ENCODE measurements at regions not wholly inside any gene's neighbourhood (a gene's known extent, or its start where the extent isn't known, plus 50 kb on each side); places are given as distances from the start of the nearest gene placed in this dataset.

DNA sequence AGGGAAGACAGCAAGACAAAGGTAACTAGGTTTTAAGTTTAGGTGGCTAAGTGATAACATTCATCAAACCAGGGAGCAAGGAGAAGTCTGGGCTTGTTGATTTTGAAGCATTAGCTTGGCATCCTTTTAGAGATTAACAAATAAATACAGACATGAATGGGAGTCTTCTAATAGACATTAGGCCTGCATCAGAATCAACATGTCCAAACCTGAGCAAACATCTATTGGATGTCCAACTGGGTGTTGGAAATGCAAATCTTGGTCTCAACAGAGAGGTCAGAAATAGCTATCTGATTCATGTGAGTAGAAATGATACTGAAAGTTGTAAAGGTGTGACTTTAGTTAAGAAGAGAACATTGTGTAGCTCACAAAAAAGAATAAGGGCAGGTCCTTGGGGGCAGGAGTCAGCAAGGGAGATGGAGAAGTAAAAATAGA lies 85.5 kb upstream of the RND3 start:
- peaks cover 4% of the 10 kb centered on the region for H3K27me3 Mint-ChIP-seq (ENCODE audit: insufficient read depth, low read depth)
- H4K20me1 ChIP-seq (ENCODE audit: low read depth), result no peaks in the 10 kb centered on the region
- no peaks in the 10 kb centered on the region for H3K27me3 ChIP-seq
- no peak overlapping the region for H3K4me3 ChIP-seq
- H3K4me2 ChIP-seq, result no peak overlapping the region
- no peak overlapping the region for H3K27ac ChIP-seq
- H3K36me3 ChIP-seq, result no peaks in the 10 kb centered on the region
- no peak overlapping the region for H3K27ac Mint-ChIP-seq
- no peak for TF ChIP-seq EZH2 (IDR thresholded peaks at IDR 0.05)
- TF ChIP-seq, protein P1, sequence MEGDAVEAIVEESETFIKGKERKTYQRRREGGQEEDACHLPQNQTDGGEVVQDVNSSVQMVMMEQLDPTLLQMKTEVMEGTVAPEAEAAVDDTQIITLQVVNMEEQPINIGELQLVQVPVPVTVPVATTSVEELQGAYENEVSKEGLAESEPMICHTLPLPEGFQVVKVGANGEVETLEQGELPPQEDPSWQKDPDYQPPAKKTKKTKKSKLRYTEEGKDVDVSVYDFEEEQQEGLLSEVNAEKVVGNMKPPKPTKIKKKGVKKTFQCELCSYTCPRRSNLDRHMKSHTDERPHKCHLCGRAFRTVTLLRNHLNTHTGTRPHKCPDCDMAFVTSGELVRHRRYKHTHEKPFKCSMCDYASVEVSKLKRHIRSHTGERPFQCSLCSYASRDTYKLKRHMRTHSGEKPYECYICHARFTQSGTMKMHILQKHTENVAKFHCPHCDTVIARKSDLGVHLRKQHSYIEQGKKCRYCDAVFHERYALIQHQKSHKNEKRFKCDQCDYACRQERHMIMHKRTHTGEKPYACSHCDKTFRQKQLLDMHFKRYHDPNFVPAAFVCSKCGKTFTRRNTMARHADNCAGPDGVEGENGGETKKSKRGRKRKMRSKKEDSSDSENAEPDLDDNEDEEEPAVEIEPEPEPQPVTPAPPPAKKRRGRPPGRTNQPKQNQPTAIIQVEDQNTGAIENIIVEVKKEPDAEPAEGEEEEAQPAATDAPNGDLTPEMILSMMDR (IDR thresholded peaks at IDR 0.05), result no peak
- TF ChIP-seq EZH2phosphoT487 (IDR thresholded peaks at IDR 0.05), result no peak
- no peaks in the 10 kb centered on the region for H3K4me1 ChIP-seq
- H3F3A ChIP-seq (ENCODE audit: low read depth), result no peaks in the 10 kb centered on the region
- H3K79me2 ChIP-seq (ENCODE audit: low read depth), result no peaks in the 10 kb centered on the region
- H3K9ac ChIP-seq, result no peak overlapping the region
- no peaks in the 10 kb centered on the region for H3K4me1 Mint-ChIP-seq
- H3K9me3 ChIP-seq (ENCODE audit: low read depth), result no peaks in the 10 kb centered on the region
- H3K4me3 Mint-ChIP-seq, result no peak overlapping the region
- DNase-seq (ENCODE audit: low spot score), result no peak
- H3K36me3 Mint-ChIP-seq, result no peaks in the 10 kb centered on the region
- H3K9me3 Mint-ChIP-seq, result peaks cover 9% of the 10 kb centered on the region
- H2AFZ ChIP-seq (replicated peaks), result no peak overlapping the region

DNA sequence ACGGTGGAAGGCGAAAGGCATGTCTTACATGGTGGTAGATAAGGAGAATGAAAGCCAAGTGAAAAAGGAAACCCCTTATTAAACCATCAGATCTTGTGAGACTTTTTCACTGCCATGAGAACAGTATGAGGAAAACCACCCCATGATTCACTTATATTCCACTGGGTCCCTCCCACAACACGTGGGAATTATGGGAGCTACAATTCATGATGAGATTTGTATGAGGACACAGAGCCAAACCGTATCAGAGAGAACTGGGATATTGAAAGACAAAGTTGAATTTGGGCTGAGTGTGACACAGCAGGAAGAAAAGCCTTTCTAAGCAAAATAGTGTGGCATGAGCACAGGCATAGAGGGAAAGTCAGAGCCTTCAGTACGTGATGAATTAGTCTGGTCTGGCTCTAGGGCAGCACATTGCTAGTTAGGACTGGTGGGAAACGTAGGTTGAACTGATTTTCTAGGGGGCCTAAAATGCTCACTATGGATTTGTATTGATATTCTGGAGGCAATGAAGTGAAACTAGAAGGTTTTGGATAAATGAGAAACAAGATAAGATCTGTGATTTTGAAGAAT lies 84.8 kb upstream of the RND3 start:
- Histone ChIP-seq H3K36me3 (no peaks in the 10 kb centered on the region), H3K4me3 (no peak overlapping the region), H2AFZ (replicated peaks) (no peak overlapping the region), H3K9me3 (ENCODE audit: low read depth) (no peaks in the 10 kb centered on the region), H3F3A (ENCODE audit: low read depth) (no peaks in the 10 kb centered on the region), H3K27me3 (no peaks in the 10 kb centered on the region), H4K20me1 (ENCODE audit: low read depth) (no peaks in the 10 kb centered on the region), H3K9ac (no peak overlapping the region), H3K27ac (no peak overlapping the region), H3K79me2 (ENCODE audit: low read depth) (no peaks in the 10 kb centered on the region), H3K4me2 (no peak overlapping the region), H3K4me1 (no peaks in the 10 kb centered on the region)
- TF ChIP-seq EZH2phosphoT487 (IDR thresholded peaks at IDR 0.05) (no peak), EZH2 (IDR thresholded peaks at IDR 0.05) (no peak)
- TF ChIP-seq, protein P1 (IDR thresholded peaks at IDR 0.05), result no peak
- Mint-ChIP-seq H3K27me3 (ENCODE audit: insufficient read depth, low read depth) (peaks cover 4% of the 10 kb centered on the region), H3K4me1 (no peaks in the 10 kb centered on the region), H3K36me3 (no peaks in the 10 kb centered on the region), H3K27ac (no peak overlapping the region), H3K4me3 (no peak overlapping the region), H3K9me3 (peaks cover 3% of the 10 kb centered on the region)
- no peak for DNase-seq (ENCODE audit: low spot score)

GRCh38 chr2:150571121-150571520 lies 83.7 kb upstream of the RND3 start:
- H4K20me1 ChIP-seq (ENCODE audit: low read depth), result no peaks in the 10 kb centered on the region
- no peaks in the 10 kb centered on the region for H3K9me3 ChIP-seq (ENCODE audit: low read depth)
- no peaks in the 10 kb centered on the region for H3K36me3 ChIP-seq
- H3K27ac Mint-ChIP-seq, result no peak overlapping the region
- no peak overlapping the region for H3K9ac ChIP-seq
- no peak overlapping the region for H3K27ac ChIP-seq
- H2AFZ ChIP-seq (replicated peaks), result no peak overlapping the region
- H3F3A ChIP-seq (ENCODE audit: low read depth), result no peaks in the 10 kb centered on the region
- no peak overlapping the region for H3K4me3 ChIP-seq
- H3K4me1 Mint-ChIP-seq, result no peaks in the 10 kb centered on the region
- H3K79me2 ChIP-seq (ENCODE audit: low read depth), result no peaks in the 10 kb centered on the region
- peaks cover 3% of the 10 kb centered on the region for H3K27me3 Mint-ChIP-seq (ENCODE audit: insufficient read depth, low read depth)
- H3K4me1 ChIP-seq, result no peaks in the 10 kb centered on the region
- TF ChIP-seq EZH2phosphoT487 (IDR thresholded peaks at IDR 0.05), result no peak
- TF ChIP-seq EZH2 (IDR thresholded peaks at IDR 0.05), result no peak
- TF ChIP-seq, protein P1 (IDR thresholded peaks at IDR 0.05), result no peak
- no peak overlapping the region for H3K4me2 ChIP-seq
- no peaks in the 10 kb centered on the region for H3K36me3 Mint-ChIP-seq
- DNase-seq (ENCODE audit: low spot score), result no peak
- H3K4me3 Mint-ChIP-seq, result no peak overlapping the region
- peaks cover 1% of the 10 kb centered on the region for H3K9me3 Mint-ChIP-seq
- H3K27me3 ChIP-seq, result no peaks in the 10 kb centered on the region
